ENCODE measurements at regions not wholly inside any gene's neighbourhood (a gene's known extent, or its start where the extent isn't known, plus 50 kb on each side); places are given as distances from the start of the nearest gene placed in this dataset.
A peak's percentile ranks its signal among the peaks of the same experiment; 100 is the strongest.

- DNase-seq: no peak
Measured at GRCh38 chr11:19558189-19558986, 154.2 kb upstream of the NAV2 start.

- peak; percentile 33 for DNase-seq
Measured at GRCh38 chr11:19557720-19558140, 154.9 kb upstream of the NAV2 start.

GRCh38 chr11:19557185-19557584 lies 155.5 kb upstream of the NAV2 start:
- DNase-seq: no peak

- no peak for DNase-seq
Measured at GRCh38 chr11:19555266-19555665, 157.4 kb upstream of the NAV2 start.

GRCh38 chr11:19553683-19554333 lies 158.8 kb upstream of the NAV2 start:
- peak; percentile 54 for DNase-seq

GRCh38 chr11:19552656-19553260 lies 159.9 kb upstream of the NAV2 start:
- DNase-seq: no peak

GRCh38 chr11:19552161-19552560 lies 160.5 kb upstream of the NAV2 start:
- DNase-seq: no peak

- no peak for DNase-seq
Measured at GRCh38 chr11:19551457-19551856, 161.2 kb upstream of the NAV2 start.

- no peak for DNase-seq
Measured at GRCh38 chr11:19547044-19547443, 165.6 kb upstream of the NAV2 start.

GRCh38 chr11:19546325-19546724 lies 166.3 kb upstream of the NAV2 start:
- DNase-seq: no peak

GRCh38 chr11:19541521-19542049 lies 171.1 kb upstream of the NAV2 start:
- DNase-seq: no peak

GRCh38 chr11:19539861-19540260 lies 172.8 kb upstream of the NAV2 start:
- DNase-seq: no peak

- DNase-seq: no peak
Measured at GRCh38 chr11:19537803-19538453, 174.7 kb upstream of the NAV2 start.

- DNase-seq: no peak
Measured at GRCh38 chr11:19536131-19536530, 176.5 kb upstream of the NAV2 start.

- DNase-seq: no peak
Measured at GRCh38 chr11:19530505-19530904, 182.1 kb upstream of the NAV2 start.

- DNase-seq: no peak
Measured at GRCh38 chr11:19526119-19526518, 186.5 kb upstream of the NAV2 start.

- no peak for DNase-seq
Measured at GRCh38 chr11:19525714-19526113, 186.9 kb upstream of the NAV2 start.

GRCh38 chr11:19525276-19525675 lies 187.4 kb upstream of the NAV2 start:
- no peak for DNase-seq

GRCh38 chr11:19524171-19524671 lies 188.4 kb upstream of the NAV2 start:
- no peak for DNase-seq

GRCh38 chr11:19520681-19521080 lies 192.0 kb upstream of the NAV2 start:
- DNase-seq: no peak

- no peak for DNase-seq
Measured at GRCh38 chr11:19519912-19520641, 192.6 kb upstream of the NAV2 start.

GRCh38 chr11:19519353-19519752 lies 193.3 kb upstream of the NAV2 start:
- DNase-seq: no peak
